Skeletal muscle satellite cell (primary cell): ENCODE measurements at regions not wholly inside any gene's neighbourhood (a gene's known extent, or its start where the extent isn't known, plus 50 kb on each side); places are given as distances from the start of the nearest gene placed in this dataset.

Source experiments
- H3K27me3 ChIP-seq: 2 replicates; pipeline ENCODE4 v1.7.0; 2013; ENCODE audit warnings: low read length; ENCODE audit not compliant: control insufficient read depth, insufficient read depth
- H3K36me3 ChIP-seq: 2 replicates; pipeline ENCODE4 v1.7.0; 2013; ENCODE audit warnings: mild to moderate bottlenecking, control low read depth, low read length; ENCODE audit not compliant: insufficient read depth
- H3K4me1 ChIP-seq: 2 replicates; pipeline ENCODE4 v1.7.0; 2013; ENCODE audit warnings: low read length; ENCODE audit not compliant: control insufficient read depth, insufficient read depth
- H3K4me2 ChIP-seq: 2 replicates; pipeline ENCODE4 v1.7.0; 2013; ENCODE audit warnings: mild to moderate bottlenecking, low read length
- H3K4me3 ChIP-seq: 2 replicates; pipeline ENCODE4 v1.7.0; 2013; ENCODE audit warnings: low read length
- H3K9ac ChIP-seq: 2 replicates; pipeline ENCODE4 v1.7.0; 2013; ENCODE audit warnings: mild to moderate bottlenecking, low read depth, low read length, moderate library complexity
- H3K9me3 ChIP-seq: replicated peaks from 2 replicates; pipeline ENCODE4 v1.7.0; 2013; ENCODE audit warnings: mild to moderate bottlenecking, control low read depth, low read length

DNA sequence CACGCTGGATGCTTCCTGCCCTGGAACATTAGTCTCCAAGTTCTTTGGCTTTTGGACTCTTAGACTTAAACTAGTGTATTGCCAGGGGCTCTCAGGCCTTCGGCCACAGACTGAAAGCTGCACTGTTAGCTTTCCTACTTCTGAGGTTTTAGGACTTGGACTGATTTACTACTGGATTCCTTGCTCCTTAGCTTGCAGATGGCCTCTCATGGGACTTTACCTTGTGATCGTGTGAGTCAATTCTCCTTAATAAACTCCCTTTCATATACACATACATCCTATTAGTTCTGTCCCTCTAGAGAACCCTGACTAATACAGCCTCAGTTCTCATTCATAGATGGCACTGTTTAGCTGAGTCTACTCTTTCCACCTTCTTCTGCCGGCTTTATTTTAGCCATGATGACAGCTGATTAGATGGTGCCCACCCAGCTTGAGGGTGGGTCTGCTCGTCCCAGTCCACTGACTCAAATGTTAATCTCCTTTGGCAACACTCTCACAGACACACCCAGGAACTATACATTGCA is 389.1 kb downstream of the NYAP2 start:
- Histone ChIP-seq H3K27me3 (no peaks in the 10 kb centered on the region), H3K4me2 (no peak overlapping the region), H3K4me1 (no peaks in the 10 kb centered on the region), H3K9me3 (no peaks in the 10 kb centered on the region), H3K4me3 (no peak overlapping the region), H3K9ac (no peak overlapping the region), H3K36me3 (no peaks in the 10 kb centered on the region)

DNA sequence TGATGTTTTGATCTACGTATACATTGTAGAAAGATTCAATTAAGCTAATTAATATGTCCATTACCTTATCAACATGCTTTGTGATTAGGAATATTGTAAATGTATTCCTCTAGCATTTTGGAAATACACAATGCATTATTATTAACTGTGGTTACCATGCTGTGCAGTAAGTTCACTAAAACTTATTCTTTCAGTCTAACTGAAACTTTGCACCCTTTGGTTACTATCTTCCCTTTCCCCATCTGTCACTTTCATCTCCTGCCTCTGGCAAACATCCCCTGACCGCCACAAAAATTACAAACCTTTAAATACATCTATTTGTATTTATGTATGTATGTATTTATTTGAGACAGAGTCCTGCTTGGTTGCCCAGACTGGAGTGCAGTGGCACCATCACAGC is 388.0 kb downstream of the NYAP2 start:
- Histone ChIP-seq H3K9me3 (no peaks in the 10 kb centered on the region), H3K4me1 (no peaks in the 10 kb centered on the region), H3K4me2 (no peak overlapping the region), H3K27me3 (no peaks in the 10 kb centered on the region), H3K9ac (no peak overlapping the region), H3K4me3 (no peak overlapping the region), H3K36me3 (no peaks in the 10 kb centered on the region)

DNA sequence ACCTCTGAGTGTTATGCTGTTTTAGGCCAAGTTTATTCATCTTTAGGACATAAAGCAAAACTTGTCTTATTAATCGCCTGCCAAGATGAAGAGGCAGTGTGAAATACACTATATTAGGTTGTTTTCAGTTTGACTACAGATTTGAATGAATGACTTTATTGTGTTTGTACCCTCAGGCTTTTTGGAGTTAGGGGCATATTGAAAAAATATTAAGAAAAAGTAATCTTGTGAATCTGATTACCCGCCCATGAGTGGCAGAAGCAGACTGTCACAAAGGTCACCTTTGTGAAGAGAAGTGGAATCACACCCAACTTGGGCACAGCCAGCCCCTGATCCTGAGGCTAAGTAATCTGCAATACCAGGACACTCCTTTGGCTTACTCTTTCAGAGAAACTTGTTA is 382.5 kb downstream of the NYAP2 start:
- no peak overlapping the region for H3K9ac ChIP-seq

DNA sequence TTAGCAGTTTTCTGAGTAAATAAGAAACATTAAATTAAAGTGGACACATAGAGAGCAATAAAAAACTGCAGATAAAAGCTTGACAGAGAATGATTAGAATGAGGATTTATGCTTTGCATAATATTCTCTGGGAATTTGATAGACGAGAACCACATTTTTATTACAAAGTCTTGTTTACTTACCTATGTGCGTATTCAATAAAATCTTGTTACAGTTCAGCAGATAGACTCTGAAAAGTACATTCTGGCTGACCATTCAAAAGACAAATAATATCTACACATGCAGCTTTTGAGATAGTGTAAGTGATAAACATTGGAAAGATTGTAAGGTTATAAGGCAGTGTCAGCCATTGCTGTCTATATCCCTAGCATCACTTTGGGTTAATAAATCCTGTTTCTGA is 381.6 kb downstream of the NYAP2 start:
- no peak overlapping the region for H3K9ac ChIP-seq
- no peak overlapping the region for H3K4me3 ChIP-seq
- H3K4me1 ChIP-seq: no peaks in the 10 kb centered on the region
- no peaks in the 10 kb centered on the region for H3K36me3 ChIP-seq
- H3K27me3 ChIP-seq: no peaks in the 10 kb centered on the region
- H3K4me2 ChIP-seq: no peak overlapping the region
- no peaks in the 10 kb centered on the region for H3K9me3 ChIP-seq

More for the DNA sequence above, 382.5 kb downstream of the NYAP2 start:
- Histone ChIP-seq H3K36me3 (no peaks in the 10 kb centered on the region), H3K4me1 (no peaks in the 10 kb centered on the region), H3K4me2 (no peak overlapping the region), H3K27me3 (no peaks in the 10 kb centered on the region), H3K9me3 (no peaks in the 10 kb centered on the region), H3K4me3 (no peak overlapping the region)

DNA sequence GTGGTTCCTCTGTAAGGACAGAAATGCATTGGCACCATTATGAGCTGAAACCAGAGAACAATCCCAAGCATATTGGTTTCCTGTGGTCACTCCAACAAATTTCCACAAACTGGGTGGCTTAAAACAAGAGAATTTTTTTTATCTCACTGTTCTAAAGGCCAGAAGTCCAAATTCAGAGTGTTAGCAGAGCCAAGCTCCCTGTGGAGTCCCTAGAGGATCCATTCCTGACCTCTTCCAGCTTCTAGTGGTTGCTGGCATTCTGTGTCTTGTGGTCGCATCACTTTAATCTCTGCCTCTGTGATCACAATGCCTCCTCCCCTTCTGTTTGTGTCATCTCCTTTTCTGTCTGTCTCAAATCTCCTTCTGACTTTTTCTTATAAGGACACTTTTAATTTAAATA is 380.3 kb downstream of the NYAP2 start:
- Histone ChIP-seq H3K9me3 (no peaks in the 10 kb centered on the region), H3K9ac (no peak overlapping the region), H3K36me3 (no peaks in the 10 kb centered on the region), H3K4me1 (no peaks in the 10 kb centered on the region), H3K4me2 (no peak overlapping the region), H3K4me3 (no peak overlapping the region), H3K27me3 (no peaks in the 10 kb centered on the region)

DNA sequence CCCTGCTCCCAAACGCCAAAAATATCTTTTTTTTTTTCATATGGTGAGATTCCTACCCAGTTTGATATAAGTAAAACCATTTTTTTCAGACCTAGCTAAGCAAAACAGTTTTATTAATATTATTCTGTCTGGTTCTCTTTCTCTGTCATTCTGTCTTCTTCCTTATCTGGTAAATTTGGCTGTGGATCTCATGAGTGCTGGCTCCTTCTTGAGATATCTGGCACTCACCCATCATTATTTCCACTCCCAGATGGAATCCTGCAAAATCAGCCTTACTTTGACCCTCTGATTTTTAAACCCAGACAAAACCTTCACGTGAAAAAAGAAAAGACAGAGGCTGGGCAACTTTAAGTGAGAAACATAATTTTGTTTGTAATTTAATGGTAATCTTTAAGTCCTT is 373.6 kb downstream of the NYAP2 start:
- H3K9ac ChIP-seq: no peak overlapping the region
- no peaks in the 10 kb centered on the region for H3K9me3 ChIP-seq
- no peak overlapping the region for H3K4me2 ChIP-seq
- H3K4me1 ChIP-seq: no peaks in the 10 kb centered on the region
- H3K36me3 ChIP-seq: no peaks in the 10 kb centered on the region
- no peaks in the 10 kb centered on the region for H3K27me3 ChIP-seq
- H3K4me3 ChIP-seq: no peak overlapping the region

DNA sequence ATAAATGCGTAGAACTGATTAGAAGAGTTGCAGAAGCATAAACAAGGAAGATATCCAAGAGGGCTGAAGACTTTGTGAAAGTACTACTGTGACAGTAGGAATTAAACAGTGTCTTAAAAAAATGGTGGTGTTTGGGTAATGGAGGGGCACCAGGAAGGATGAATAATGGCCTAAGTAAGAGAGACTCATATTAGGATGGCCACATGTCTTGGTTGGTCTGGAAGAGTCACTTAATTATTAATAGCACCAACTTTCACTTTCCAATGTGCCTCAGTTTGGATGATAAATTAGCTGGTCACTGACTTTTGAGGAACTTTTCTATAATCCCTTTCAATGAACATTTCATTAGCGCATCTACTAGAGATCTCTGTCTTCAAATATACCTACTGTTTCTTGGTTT is 372.2 kb downstream of the NYAP2 start:
- H3K4me3 ChIP-seq: no peak overlapping the region
- no peak overlapping the region for H3K4me2 ChIP-seq
- no peaks in the 10 kb centered on the region for H3K36me3 ChIP-seq
- H3K27me3 ChIP-seq: no peaks in the 10 kb centered on the region
- no peak overlapping the region for H3K9ac ChIP-seq
- no peaks in the 10 kb centered on the region for H3K4me1 ChIP-seq
- H3K9me3 ChIP-seq: no peaks in the 10 kb centered on the region

DNA sequence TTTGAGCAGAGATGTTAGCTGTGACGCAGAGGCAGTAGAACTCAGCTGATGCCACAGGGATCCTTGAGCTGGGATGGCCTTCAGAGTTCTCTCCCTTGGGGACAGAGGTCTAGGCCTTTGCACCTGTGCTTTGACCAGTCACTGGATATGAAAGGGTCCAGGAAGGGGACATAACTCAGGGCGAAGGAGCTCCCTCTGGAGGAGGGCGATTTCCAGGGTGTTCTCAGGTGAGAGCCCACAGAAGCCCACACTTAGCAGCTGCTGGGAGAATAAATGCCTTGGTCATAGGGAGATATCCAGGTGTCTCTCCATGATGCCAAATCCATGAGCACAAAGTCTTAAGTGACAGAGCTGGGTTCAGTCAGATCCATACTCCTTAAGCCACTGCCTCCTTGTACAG is 369.2 kb downstream of the NYAP2 start:
- Histone ChIP-seq H3K9ac (no peak overlapping the region), H3K4me2 (no peak overlapping the region), H3K27me3 (no peaks in the 10 kb centered on the region), H3K4me1 (peaks cover 5% of the 10 kb centered on the region), H3K4me3 (no peak overlapping the region), H3K36me3 (no peaks in the 10 kb centered on the region), H3K9me3 (no peaks in the 10 kb centered on the region)

DNA sequence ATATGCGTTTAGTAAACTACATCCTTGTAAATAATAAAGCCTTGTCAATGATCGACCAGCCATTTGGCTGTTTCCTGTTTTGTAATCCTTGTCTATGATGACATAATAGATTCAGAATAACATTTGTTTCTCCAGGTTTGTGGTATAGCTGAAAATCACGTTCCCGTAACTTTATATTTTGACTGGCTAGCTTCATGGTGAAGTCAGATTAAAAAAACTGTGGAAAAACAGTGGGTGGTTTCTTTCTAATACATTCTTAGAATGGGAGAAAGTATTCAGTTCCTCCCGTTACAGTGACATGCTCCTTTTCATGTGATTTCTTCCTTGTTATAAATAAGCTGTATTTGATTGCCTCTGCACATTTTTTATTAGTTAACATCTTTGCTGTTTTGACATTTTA is 366.9 kb downstream of the NYAP2 start:
- H3K27me3 ChIP-seq: no peaks in the 10 kb centered on the region
- H3K9me3 ChIP-seq: no peaks in the 10 kb centered on the region
- H3K9ac ChIP-seq: no peak overlapping the region
- no peaks in the 10 kb centered on the region for H3K36me3 ChIP-seq
- H3K4me1 ChIP-seq: peaks cover 5% of the 10 kb centered on the region
- no peak overlapping the region for H3K4me3 ChIP-seq
- no peak overlapping the region for H3K4me2 ChIP-seq

DNA sequence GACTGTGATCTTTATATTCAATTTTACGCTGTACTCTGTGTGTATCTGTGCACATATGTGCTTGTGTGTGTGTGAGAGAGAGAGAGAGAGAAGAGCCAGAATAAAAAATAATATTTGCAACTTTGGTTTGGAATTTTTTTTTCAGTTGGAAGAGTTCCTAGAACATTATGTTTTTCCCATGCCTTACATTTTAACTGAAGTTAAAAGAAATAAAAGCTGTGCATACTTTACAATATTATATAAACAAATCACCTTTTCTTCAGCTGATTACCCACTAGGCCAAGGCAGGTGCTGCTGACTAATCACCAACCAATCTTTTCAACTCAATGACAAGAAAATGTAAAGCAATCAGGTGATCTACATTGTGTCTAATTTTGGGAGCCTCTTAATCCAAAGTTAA is 366.3 kb downstream of the NYAP2 start:
- Histone ChIP-seq H3K27me3 (no peaks in the 10 kb centered on the region), H3K36me3 (no peaks in the 10 kb centered on the region), H3K4me1 (peaks cover 5% of the 10 kb centered on the region), H3K4me3 (no peak overlapping the region), H3K9ac (no peak overlapping the region), H3K9me3 (no peaks in the 10 kb centered on the region), H3K4me2 (no peak overlapping the region)

DNA sequence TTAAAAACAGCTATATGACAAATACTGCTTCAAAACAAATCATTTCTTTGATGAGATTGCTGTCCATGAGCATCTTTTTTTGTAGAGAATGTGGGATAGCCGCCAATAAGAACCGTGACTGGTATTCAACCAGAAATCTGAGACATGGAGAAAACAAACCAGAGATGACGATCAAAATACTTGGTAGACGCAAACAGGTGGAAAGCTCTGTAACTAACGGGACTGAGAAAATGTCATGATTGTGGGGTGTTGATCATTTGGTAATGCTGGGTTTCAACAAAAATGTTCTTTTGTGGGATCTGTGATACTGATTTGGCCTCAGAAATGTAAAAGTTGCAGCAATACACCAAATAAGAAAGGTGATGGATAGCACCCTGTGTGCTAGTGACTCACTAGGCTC is 364.8 kb downstream of the NYAP2 start:
- Histone ChIP-seq H3K4me2 (no peak overlapping the region), H3K4me3 (no peak overlapping the region), H3K4me1 (peaks cover 5% of the 10 kb centered on the region), H3K9ac (no peak overlapping the region), H3K36me3 (no peaks in the 10 kb centered on the region), H3K9me3 (no peaks in the 10 kb centered on the region), H3K27me3 (no peaks in the 10 kb centered on the region)

DNA sequence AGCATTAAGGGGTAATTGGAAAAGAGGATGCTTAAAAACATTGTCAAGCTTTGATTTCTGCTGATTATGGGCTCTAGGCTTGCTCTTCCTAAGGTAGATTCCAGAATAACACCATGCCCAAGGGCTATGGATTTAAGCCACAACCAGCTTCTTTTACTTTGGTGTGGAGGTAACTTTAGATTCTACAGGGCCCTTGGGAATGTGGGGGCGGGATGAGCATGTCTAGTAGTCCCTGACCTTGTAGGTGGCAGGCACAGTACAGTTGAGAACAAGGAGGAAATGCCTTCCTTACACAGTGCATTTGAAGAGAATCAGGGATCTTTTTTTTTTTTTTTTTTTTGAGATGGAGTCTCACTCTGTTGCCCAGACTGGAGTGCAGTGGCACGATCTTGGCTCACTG is 364.2 kb downstream of the NYAP2 start:
- no peak overlapping the region for H3K4me2 ChIP-seq
- H3K27me3 ChIP-seq: no peaks in the 10 kb centered on the region
- no peaks in the 10 kb centered on the region for H3K36me3 ChIP-seq
- H3K9ac ChIP-seq: no peak overlapping the region
- no peaks in the 10 kb centered on the region for H3K9me3 ChIP-seq
- peaks cover 5% of the 10 kb centered on the region for H3K4me1 ChIP-seq
- no peak overlapping the region for H3K4me3 ChIP-seq
